B cell (primary cell): ENCODE measurements at regions not wholly inside any gene's neighbourhood (a gene's known extent, or its start where the extent isn't known, plus 50 kb on each side); places are given as distances from the start of the nearest gene placed in this dataset.

Experiments
- ATAC-seq: fragments of 200-7000 bp; cut with Tn5 transposase; one replicate; pipeline ENCODE4 v1.10.0; 2021; ENCODE audit warnings: low read depth, mild to moderate bottlenecking, moderate number of reproducible peaks, moderate library complexity
- CTCF ChIA-PET: fragments of 350-600 bp; sonication (Branson Sonifier 250); formaldehyde crosslinking; loops from one replicate; lab custom pipeline; 2021; ENCODE audit warnings: antibody characterized with exemption, inconsistent platforms; lab: Charles Lee
- POLR2A ChIA-PET: fragments of 350-600 bp; sonication (Branson Sonifier 250); formaldehyde crosslinking; loops from one replicate; lab custom pipeline; 2021; ENCODE audit warnings: antibody characterized with exemption; lab: Charles Lee
- DNase-seq: peaks from one replicate; pipeline ENCODE4 v3.0.0; 2013
- H2AFZ ChIP-seq: 2 replicates; pipeline ENCODE4 v1.6.1; 2012; ENCODE audit warnings: mild to moderate bottlenecking, low read depth, low read length; ENCODE audit not compliant: insufficient read depth, poor library complexity, severe bottlenecking
- H3K27ac ChIP-seq, 2 donors: 1 replicate in 1 of 2; 2 replicates in 1 of 2; pipeline ENCODE4 v1.5.1; 2012 to 2013; ENCODE audit warnings: low read length in 2 of 2, mild to moderate bottlenecking in 2 of 2, moderate library complexity in 1 of 2
- H3K27me3 ChIP-seq, 4 experiments: fragments of 200-600 bp in 1 of 4; sonication (generic) in 1 of 4; replicated peaks in 1 of 4; 1 replicate in 2 of 4; 2 replicates in 2 of 4; pipeline versions ENCODE4 v1.6.1 to v1.7.0; 2013 to 2016; ENCODE audit warnings: low read length in 3 of 4, mild to moderate bottlenecking in 2 of 4, mixed read lengths in 1 of 4, moderate library complexity in 1 of 4; ENCODE audit not compliant: insufficient read depth in 4 of 4, control insufficient read depth in 3 of 4; ENCODE audit errors: control extremely low read depth in 1 of 4
- H3K36me3 ChIP-seq, 2 experiments: replicated peaks in 1 of 2; 1 replicate in 1 of 2; 2 replicates in 1 of 2; pipeline versions ENCODE4 v1.6.1 to v1.7.1; 2013; ENCODE audit warnings: low read length in 1 of 2; ENCODE audit not compliant: insufficient read depth in 2 of 2, control insufficient read depth in 1 of 2; ENCODE audit errors: control extremely low read depth in 1 of 2, extremely low read depth in 1 of 2
- H3K4me1 ChIP-seq, 2 donors: fragments of 200-600 bp in 1 of 2; sonication (generic) in 1 of 2; 1 replicate in 1 of 2; 2 replicates in 1 of 2; pipeline versions ENCODE4 v1.5.1 to v1.6.1; 2013 to 2017; ENCODE audit warnings: low read length in 2 of 2; ENCODE audit not compliant: control insufficient read depth in 2 of 2, insufficient read depth in 2 of 2
- H3K4me2 ChIP-seq: replicated peaks from 2 replicates; pipeline ENCODE3; 2012; ENCODE audit warnings: mild to moderate bottlenecking, low read depth, low read length; ENCODE audit not compliant: poor library complexity, severe bottlenecking
- H3K4me3 ChIP-seq, 5 experiments: fragments of 200-600 bp in 1 of 5; sonication (generic) in 1 of 5; 1 replicate in 3 of 5; 2 replicates in 2 of 5; pipeline versions ENCODE4 v1.5.1 to v1.7.0; 2011 to 2016; ENCODE audit warnings: low read length in 4 of 5, mild to moderate bottlenecking in 4 of 5, low read depth in 2 of 5, control low read depth in 1 of 5, moderate library complexity in 1 of 5; ENCODE audit not compliant: insufficient read depth in 1 of 5; ENCODE audit errors: control extremely low read depth in 1 of 5, extremely low read depth in 1 of 5
- H3K79me2 ChIP-seq: fragments of 200-600 bp; sonication (generic); one replicate; pipeline ENCODE4 v1.6.0; 2016; ENCODE audit warnings: low read length; ENCODE audit not compliant: control insufficient read depth, insufficient read depth
- H3K9ac ChIP-seq: fragments of 200-600 bp; sonication (generic); 2 replicates; pipeline ENCODE4 v1.6.1; 2017; ENCODE audit warnings: mild to moderate bottlenecking, low read length, moderate library complexity
- H3K9me3 ChIP-seq, 3 donors: one replicate each; pipeline versions ENCODE4 v1.6.1 to v1.7.1; 2013; ENCODE audit warnings: low read length in 2 of 3; ENCODE audit not compliant: control insufficient read depth in 2 of 3, insufficient read depth in 1 of 3; ENCODE audit errors: control extremely low read depth in 1 of 3
- H4K20me1 ChIP-seq: 2 replicates; pipeline ENCODE4 v1.6.0; 2012; ENCODE audit warnings: mild to moderate bottlenecking, low read length; ENCODE audit not compliant: insufficient read depth, control insufficient read depth, poor library complexity, severe bottlenecking
- H3K27ac Mint-ChIP-seq: one replicate; pipeline ENCODE4 v1.8.0; 2021; ENCODE audit warnings: mixed read lengths
- H3K27me3 Mint-ChIP-seq: one replicate; pipeline ENCODE4 v1.8.0; 2021; ENCODE audit warnings: mixed read lengths
- H3K4me1 Mint-ChIP-seq: one replicate; pipeline ENCODE4 v1.8.0; 2021; ENCODE audit warnings: mixed read lengths
- H3K4me3 Mint-ChIP-seq: one replicate; pipeline ENCODE4 v1.8.0; 2021; ENCODE audit warnings: mixed read lengths
- H3K9me3 Mint-ChIP-seq: one replicate; pipeline ENCODE4 v1.8.0; 2022; ENCODE audit warnings: mixed read lengths; ENCODE audit not compliant: insufficient read depth
- CTCF ChIP-seq: fragments of 200-600 bp; IDR thresholded peaks from one replicate; pipeline ENCODE4 v1.8.0; 2022; ENCODE audit warnings: antibody characterized with exemption, mild to moderate bottlenecking
- EZH2 ChIP-seq: IDR thresholded peaks from 2 replicates; pipeline ENCODE4 v1.6.1; 2012; ENCODE audit warnings: borderline replicate concordance, low read depth, mild to moderate bottlenecking, moderate library complexity, low read length; ENCODE audit not compliant: insufficient read depth, poor library complexity, severe bottlenecking
- WGBS: methylation state at CpG from one replicate; pipeline ENCODE4 v1.1.5; 2013; ENCODE audit warnings: missing lambda C conversion rate; ENCODE audit not compliant: insufficient coverage; 5-methylcytosine and 5-hydroxymethylcytosine counted together
- intact Hi-C: fragments of 100-400 bp; cut with micrococcal nuclease; formaldehyde crosslinking; loops from one replicate; pipeline ENCODE4 v1.10.0; 2022

GRCh38 chr6:80728830-80729229 is 622.4 kb downstream of the BCKDHB start:
- Histone ChIP-seq H3K36me3 (no peaks in the 10 kb centered on the region), H3K4me1 (no peaks in the 10 kb centered on the region), H4K20me1 (no peaks in the 10 kb centered on the region), H3K79me2 (no peaks in the 10 kb centered on the region), H3K4me2 (no peak overlapping the region), H3K27me3 (no peaks in the 10 kb centered on the region), H3K4me3 (no peak overlapping the region), H3K9me3 (no peaks in the 10 kb centered on the region), H2AFZ (no peak overlapping the region), H3K27ac (no peak overlapping the region), H3K9ac (no peak overlapping the region)
- no peak for DNase-seq
- intact Hi-C loops = no loop called here
- Mint-ChIP-seq H3K9me3 (no peaks in the 10 kb centered on the region), H3K4me1 (no peaks in the 10 kb centered on the region), H3K27ac (no peak overlapping the region), H3K27me3 (no peaks in the 10 kb centered on the region), H3K4me3 (no peak overlapping the region)
- CTCF ChIA-PET = no interaction called here
- POLR2A ChIA-PET = no interaction called here
- ATAC-seq = no peak
- TF ChIP-seq EZH2 = no peak
- no peak for TF ChIP-seq CTCF
- no CpG with 5 or more reads among the region's 1 CpG for WGBS

DNA sequence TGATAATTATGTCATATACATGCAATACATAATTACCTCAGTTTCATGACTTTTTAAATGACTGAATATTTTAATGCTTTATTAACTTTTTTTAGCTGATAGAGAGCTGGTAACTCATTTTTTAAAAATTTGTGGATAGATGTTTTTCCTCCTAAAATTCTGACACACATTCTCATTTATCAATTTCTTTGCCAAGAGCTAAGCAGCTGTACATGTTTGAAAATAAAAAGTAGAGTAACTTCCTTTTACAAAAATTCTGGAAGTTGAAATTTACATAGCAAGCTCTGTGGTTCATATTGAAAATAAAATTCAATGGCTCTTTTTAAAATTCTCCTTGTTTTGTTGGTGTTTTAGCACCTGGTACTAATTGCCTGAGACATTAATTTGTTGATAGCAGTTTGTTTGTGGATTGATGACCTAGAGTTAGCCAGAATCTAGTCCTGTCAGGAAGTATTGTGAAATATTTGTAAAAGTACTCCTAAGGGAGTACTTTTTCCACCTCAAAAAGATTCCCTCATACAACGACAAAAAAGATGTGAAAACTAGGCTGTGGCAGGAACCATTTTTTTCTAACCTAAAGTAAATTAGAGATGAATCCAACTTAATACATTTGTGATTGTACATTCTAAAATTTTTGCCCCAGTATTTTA is 621.8 kb downstream of the BCKDHB start:
- WGBS = no CpG with 5 or more reads among the region's 1 CpG
- Mint-ChIP-seq H3K27ac (no peak overlapping the region), H3K4me3 (no peak overlapping the region), H3K4me1 (no peaks in the 10 kb centered on the region), H3K27me3 (no peaks in the 10 kb centered on the region), H3K9me3 (no peaks in the 10 kb centered on the region)
- POLR2A ChIA-PET = no interaction called here
- no peaks in the 10 kb centered on the region for H3K79me2 ChIP-seq
- DNase-seq = no peak
- no peak overlapping the region for H3K4me3 ChIP-seq
- H3K4me1 ChIP-seq = no peaks in the 10 kb centered on the region
- H3K9ac ChIP-seq = no peak overlapping the region
- no peak overlapping the region for H3K27ac ChIP-seq
- H3K27me3 ChIP-seq = no peaks in the 10 kb centered on the region
- no peak for TF ChIP-seq EZH2
- TF ChIP-seq CTCF = no peak
- no peak overlapping the region for H2AFZ ChIP-seq
- no peak for ATAC-seq
- H3K4me2 ChIP-seq = no peak overlapping the region
- intact Hi-C loops = no loop called here
- H3K36me3 ChIP-seq = no peaks in the 10 kb centered on the region
- CTCF ChIA-PET = no interaction called here
- H3K9me3 ChIP-seq = no peaks in the 10 kb centered on the region
- no peaks in the 10 kb centered on the region for H4K20me1 ChIP-seq
